ENCODE measurements at regions not wholly inside any gene's neighbourhood (a gene's known extent, or its start where the extent isn't known, plus 50 kb on each side); places are given as distances from the start of the nearest gene placed in this dataset.

DNA sequence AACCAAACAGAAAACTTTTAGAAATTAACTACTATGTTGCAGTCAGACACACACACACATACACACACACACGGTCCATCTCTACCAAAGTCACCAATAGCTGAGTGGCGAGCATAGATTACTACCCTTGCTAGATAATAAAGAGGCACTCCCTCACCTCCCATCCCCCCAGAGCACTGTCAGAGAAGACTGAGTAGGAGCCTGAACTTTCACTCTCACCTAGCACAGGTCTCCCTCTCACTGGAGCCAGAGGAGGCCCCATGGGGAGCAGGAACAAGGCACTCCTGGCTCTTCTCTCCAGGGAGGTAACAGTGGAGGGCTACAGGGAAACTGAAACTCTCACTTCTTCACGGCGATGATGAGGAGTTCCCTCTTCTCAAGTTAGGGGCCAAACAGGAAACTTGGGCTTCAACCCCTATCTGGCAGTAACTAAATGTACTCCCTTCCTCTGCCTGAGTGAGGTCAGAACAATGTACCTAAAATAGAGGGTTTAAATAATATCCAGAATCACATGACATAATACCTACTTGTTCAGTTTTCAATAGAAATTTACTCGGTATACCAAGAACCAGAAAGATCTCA, 975.3 kb upstream of the GBE1 start:
- ATAC-seq (ENCODE audit: low FRiP score in 2 of 2) (peak in 1 of 2 donors; percentile 14), DNase-seq (no peak)
- Histone ChIP-seq H3K27me3 (no peaks in the 10 kb centered on the region), H3K4me1 (no peaks in the 10 kb centered on the region), H3K4me3 (no peak overlapping the region), H3K36me3 (no peaks in the 10 kb centered on the region), H3K9me3 (no peaks in the 10 kb centered on the region), H3K27ac (no peak overlapping the region)
- 58 to 68% methylated on average over 5 of the region's 5 CpGs for WGBS, 2 donors
- TF ChIP-seq, protein P1, sequence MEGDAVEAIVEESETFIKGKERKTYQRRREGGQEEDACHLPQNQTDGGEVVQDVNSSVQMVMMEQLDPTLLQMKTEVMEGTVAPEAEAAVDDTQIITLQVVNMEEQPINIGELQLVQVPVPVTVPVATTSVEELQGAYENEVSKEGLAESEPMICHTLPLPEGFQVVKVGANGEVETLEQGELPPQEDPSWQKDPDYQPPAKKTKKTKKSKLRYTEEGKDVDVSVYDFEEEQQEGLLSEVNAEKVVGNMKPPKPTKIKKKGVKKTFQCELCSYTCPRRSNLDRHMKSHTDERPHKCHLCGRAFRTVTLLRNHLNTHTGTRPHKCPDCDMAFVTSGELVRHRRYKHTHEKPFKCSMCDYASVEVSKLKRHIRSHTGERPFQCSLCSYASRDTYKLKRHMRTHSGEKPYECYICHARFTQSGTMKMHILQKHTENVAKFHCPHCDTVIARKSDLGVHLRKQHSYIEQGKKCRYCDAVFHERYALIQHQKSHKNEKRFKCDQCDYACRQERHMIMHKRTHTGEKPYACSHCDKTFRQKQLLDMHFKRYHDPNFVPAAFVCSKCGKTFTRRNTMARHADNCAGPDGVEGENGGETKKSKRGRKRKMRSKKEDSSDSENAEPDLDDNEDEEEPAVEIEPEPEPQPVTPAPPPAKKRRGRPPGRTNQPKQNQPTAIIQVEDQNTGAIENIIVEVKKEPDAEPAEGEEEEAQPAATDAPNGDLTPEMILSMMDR (IDR thresholded peaks at IDR 0.05) = no peak
- TF ChIP-seq POLR2AphosphoS5 (IDR thresholded peaks at IDR 0.05) = no peak
- no peak for TF ChIP-seq POLR2A (IDR thresholded peaks at IDR 0.05)
- TF ChIP-seq EP300 (IDR thresholded peaks at IDR 0.05) = no peak

DNA sequence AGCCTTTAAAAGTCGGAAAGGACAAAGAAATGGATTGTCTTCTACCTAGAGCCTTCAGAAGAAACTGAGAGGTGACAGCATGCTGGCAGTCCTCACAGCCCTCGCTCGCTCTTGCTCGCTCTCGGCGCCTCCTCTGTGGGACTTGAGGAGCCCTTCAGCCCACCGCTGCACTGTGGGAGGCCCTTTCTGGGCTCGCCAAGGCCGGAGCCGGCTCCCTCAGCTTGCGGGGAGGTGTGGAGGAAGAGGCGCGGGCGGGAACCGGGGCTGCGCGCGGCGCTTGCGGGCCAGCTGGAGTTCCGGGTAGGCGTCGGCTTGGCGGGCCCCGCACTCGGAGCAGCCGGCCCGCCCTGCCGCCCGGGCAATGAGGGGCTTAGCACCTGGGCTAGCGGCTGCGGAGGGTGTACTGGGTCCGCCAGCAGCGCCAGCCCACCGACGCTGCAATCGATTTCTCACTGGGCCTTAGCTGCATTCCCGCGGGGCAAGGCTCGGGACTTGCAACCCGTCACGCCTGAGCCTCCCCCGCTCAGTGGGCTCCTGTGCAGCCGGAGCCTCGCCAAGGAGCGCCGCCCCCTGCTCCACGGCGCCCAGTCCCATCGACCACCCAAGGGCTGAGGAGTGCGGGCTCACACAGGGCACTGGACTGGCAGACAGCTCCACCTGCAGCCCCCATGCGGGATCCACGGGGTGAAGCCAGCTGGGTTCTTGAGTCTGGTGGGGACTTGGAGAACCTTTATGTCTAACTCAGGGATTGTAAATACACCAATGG, 953.8 kb upstream of the GBE1 start:
- no peaks in the 10 kb centered on the region for H3K4me1 ChIP-seq
- no peak overlapping the region for H3K27ac ChIP-seq
- WGBS, 2 donors = 87 to 91% methylated on average over 16 to 53 of the region's 53 CpGs
- DNase-seq = peak in 1 of 2 donors; percentile 72
- no peaks in the 10 kb centered on the region for H3K27me3 ChIP-seq
- H3K4me3 ChIP-seq = no peak overlapping the region
- no peaks in the 10 kb centered on the region for H3K36me3 ChIP-seq
- H3K9me3 ChIP-seq = peaks cover 0 to 10% (median 0%) of the 10 kb centered on the region in 4 donors
- ATAC-seq (ENCODE audit: low FRiP score in 2 of 2) = no peak
- TF ChIP-seq POLR2AphosphoS5 (IDR thresholded peaks at IDR 0.05) (no peak), POLR2A (IDR thresholded peaks at IDR 0.05) (no peak), EP300 (IDR thresholded peaks at IDR 0.05) (no peak)
- TF ChIP-seq, protein P1 (IDR thresholded peaks at IDR 0.05) = no peak

DNA sequence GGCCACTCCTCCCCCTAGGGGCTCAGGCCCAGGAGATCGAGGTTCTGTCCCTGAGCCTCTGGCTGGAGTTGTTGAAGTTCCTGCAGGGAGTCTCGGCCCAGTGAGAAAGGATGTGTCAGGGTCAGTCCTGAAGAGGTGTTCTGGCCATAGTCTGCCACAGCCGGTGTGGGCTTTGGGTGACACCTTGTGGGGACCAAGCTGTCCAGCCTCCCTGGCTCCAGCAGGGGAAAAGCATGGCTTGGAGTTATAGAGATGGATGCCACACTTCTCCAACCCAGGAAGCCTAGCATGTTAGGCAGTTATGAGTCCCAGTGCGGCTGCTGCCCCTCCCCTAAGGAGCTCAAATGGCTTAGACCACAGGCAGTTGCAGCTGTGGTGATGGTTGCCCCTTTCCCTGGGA, 945.6 kb upstream of the GBE1 start:
- Histone ChIP-seq H3K9me3 (no peaks in the 10 kb centered on the region), H3K36me3 (no peaks in the 10 kb centered on the region), H3K4me3 (no peak overlapping the region), H3K4me1 (no peaks in the 10 kb centered on the region), H3K27me3 (no peaks in the 10 kb centered on the region), H3K27ac (no peak overlapping the region)
- DNase-seq (no peak), ATAC-seq (ENCODE audit: low FRiP score in 2 of 2) (peak in 1 of 2 donors; percentile 30)
- 81% methylated on average over 4 of the region's 4 CpGs; no CpG with 5 or more reads in 1 of the 2 donors for WGBS, 2 donors
- TF ChIP-seq POLR2A (IDR thresholded peaks at IDR 0.05) = no peak
- TF ChIP-seq EP300 (IDR thresholded peaks at IDR 0.05) = no peak
- TF ChIP-seq POLR2AphosphoS5 (IDR thresholded peaks at IDR 0.05) = no peak
- TF ChIP-seq, protein P1 (IDR thresholded peaks at IDR 0.05) = no peak

DNA sequence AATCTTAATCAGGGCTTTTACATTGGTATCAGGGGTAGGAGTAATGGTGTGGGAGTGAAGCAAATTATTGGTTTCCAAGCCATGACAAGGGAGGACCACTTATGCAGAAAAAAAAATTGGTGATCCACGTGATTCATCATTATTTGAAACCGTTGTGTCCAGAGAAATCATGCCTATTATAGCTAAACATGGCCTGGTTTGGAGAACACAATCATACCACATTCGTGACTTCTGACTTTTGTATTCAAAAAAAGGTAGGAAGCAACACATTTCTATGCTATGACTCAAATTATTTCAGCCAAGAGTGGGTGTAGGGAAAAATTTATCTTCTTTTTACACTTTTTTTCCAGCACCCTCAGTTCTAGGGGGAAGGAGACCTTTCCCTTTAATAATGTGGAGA, 924.3 kb upstream of the GBE1 start:
- Histone ChIP-seq H3K36me3 (no peaks in the 10 kb centered on the region), H3K4me3 (no peak overlapping the region), H3K27me3 (no peaks in the 10 kb centered on the region), H3K27ac (no peak overlapping the region), H3K9me3 (no peaks in the 10 kb centered on the region), H3K4me1 (no peaks in the 10 kb centered on the region)
- 53 to 58% methylated on average over 3 of the region's 3 CpGs for WGBS, 2 donors
- DNase-seq (no peak), ATAC-seq (ENCODE audit: low FRiP score in 2 of 2) (no peak)
- no peak for TF ChIP-seq POLR2A (IDR thresholded peaks at IDR 0.05)
- TF ChIP-seq EP300 (IDR thresholded peaks at IDR 0.05) = no peak
- TF ChIP-seq POLR2AphosphoS5 (IDR thresholded peaks at IDR 0.05) = no peak
- TF ChIP-seq, protein P1 (IDR thresholded peaks at IDR 0.05) = no peak

All from upper lobe of left lung (tissue), 6 donors.